GM18858 (cell line): ENCODE measurements at regions not wholly inside any gene's neighbourhood (a gene's known extent, or its start where the extent isn't known, plus 50 kb on each side); places are given as distances from the start of the nearest gene placed in this dataset.

Experiments used
- ATAC-seq: cut with Tn5 transposase; IDR thresholded peaks from one replicate; pipeline ENCODE4 v1.9.1; 2021; ENCODE audit not compliant: unreplicated experiment

GRCh38 chr6:26280407-26280806, 84.6 kb upstream of the BTN3A2 start:
- ATAC-seq, result no peak

- ATAC-seq, result no peak
Observed at GRCh38 chr6:26284537-26285142, 80.4 kb upstream of the BTN3A2 start.

GRCh38 chr6:26285143-26286134, 79.6 kb upstream of the BTN3A2 start:
- peak; percentile 42 for ATAC-seq

- no peak for ATAC-seq
Observed at GRCh38 chr6:26286168-26286877, 78.7 kb upstream of the BTN3A2 start.

- ATAC-seq, result no peak
Observed at GRCh38 chr6:26288155-26288554, 76.8 kb upstream of the BTN3A2 start.

GRCh38 chr6:26290941-26291340, 74.1 kb upstream of the BTN3A2 start:
- ATAC-seq, result no peak

- no peak for ATAC-seq
Observed at GRCh38 chr6:26292709-26293108, 72.3 kb upstream of the BTN3A2 start.

GRCh38 chr6:26294302-26294701, 70.7 kb upstream of the BTN3A2 start:
- ATAC-seq, result no peak

GRCh38 chr6:26295691-26296555, 69.1 kb upstream of the BTN3A2 start:
- ATAC-seq, result no peak

GRCh38 chr6:26296556-26296856, 68.5 kb upstream of the BTN3A2 start:
- no peak for ATAC-seq

- ATAC-seq, result no peak
Observed at GRCh38 chr6:26296857-26297648, 67.9 kb upstream of the BTN3A2 start.

GRCh38 chr6:26299286-26300042, 65.5 kb upstream of the BTN3A2 start:
- ATAC-seq, result no peak

- no peak for ATAC-seq
Observed at GRCh38 chr6:26300043-26300331, 65.0 kb upstream of the BTN3A2 start.

- no peak for ATAC-seq
Observed at GRCh38 chr6:26300359-26300758, 64.6 kb upstream of the BTN3A2 start.

GRCh38 chr6:26300828-26301227, 64.2 kb upstream of the BTN3A2 start:
- no peak for ATAC-seq

- no peak for ATAC-seq
Observed at GRCh38 chr6:26301638-26302037, 63.4 kb upstream of the BTN3A2 start.

GRCh38 chr6:26302941-26303559, 61.9 kb upstream of the BTN3A2 start:
- no peak for ATAC-seq

- ATAC-seq, result no peak
Observed at GRCh38 chr6:26304213-26304796, 60.7 kb upstream of the BTN3A2 start.
